HT1080 (cell line): ENCODE measurements at regions not wholly inside any gene's neighbourhood (a gene's known extent, or its start where the extent isn't known, plus 50 kb on each side); places are given as distances from the start of the nearest gene placed in this dataset.

Experiments used
- DNase-seq: peaks from one replicate; pipeline ENCODE4 v3.0.0-alpha.2; 2015; ENCODE audit warnings: low read depth

GRCh38 chr2:145146691-145147090 lies 626.8 kb upstream of the ZEB2 start:
- DNase-seq = no peak

- no peak for DNase-seq
Observed at GRCh38 chr2:145144131-145144728, 624.3 kb upstream of the ZEB2 start.

GRCh38 chr2:145141981-145142380 lies 622.1 kb upstream of the ZEB2 start:
- DNase-seq = no peak

- no peak for DNase-seq
Observed at GRCh38 chr2:145140658-145141057, 620.7 kb upstream of the ZEB2 start.

GRCh38 chr2:145138626-145139025 lies 618.7 kb upstream of the ZEB2 start:
- DNase-seq = no peak

GRCh38 chr2:145137901-145138300 lies 618.0 kb upstream of the ZEB2 start:
- DNase-seq = no peak

GRCh38 chr2:145137211-145137610 lies 617.3 kb upstream of the ZEB2 start:
- no peak for DNase-seq

- DNase-seq = no peak
Observed at GRCh38 chr2:145136702-145137101, 616.8 kb upstream of the ZEB2 start.

- no peak for DNase-seq
Observed at GRCh38 chr2:145126146-145126545, 606.2 kb upstream of the ZEB2 start.

- DNase-seq = no peak
Observed at GRCh38 chr2:145124085-145124484, 604.2 kb upstream of the ZEB2 start.

- DNase-seq = no peak
Observed at GRCh38 chr2:145123606-145124005, 603.7 kb upstream of the ZEB2 start.

GRCh38 chr2:145119225-145119624 lies 599.3 kb upstream of the ZEB2 start:
- no peak for DNase-seq

- no peak for DNase-seq
Observed at GRCh38 chr2:145116834-145117725, 597.2 kb upstream of the ZEB2 start.

- no peak for DNase-seq
Observed at GRCh38 chr2:145116056-145116455, 596.1 kb upstream of the ZEB2 start.

GRCh38 chr2:145114726-145115125 lies 594.8 kb upstream of the ZEB2 start:
- DNase-seq = peak; percentile 27

- no peak for DNase-seq
Observed at GRCh38 chr2:145112467-145112866, 592.5 kb upstream of the ZEB2 start.

- DNase-seq = peak; percentile 65
Observed at GRCh38 chr2:145110668-145111356, 590.9 kb upstream of the ZEB2 start.

GRCh38 chr2:145108959-145109710 lies 589.2 kb upstream of the ZEB2 start:
- DNase-seq = no peak

- no peak for DNase-seq
Observed at GRCh38 chr2:145108361-145108778, 588.5 kb upstream of the ZEB2 start.

- DNase-seq = no peak
Observed at GRCh38 chr2:145106293-145106692, 586.4 kb upstream of the ZEB2 start.

- no peak for DNase-seq
Observed at GRCh38 chr2:145102706-145103105, 582.8 kb upstream of the ZEB2 start.

GRCh38 chr2:145100301-145100700 lies 580.4 kb upstream of the ZEB2 start:
- DNase-seq = no peak
